ENCODE measurements at regions not wholly inside any gene's neighbourhood (a gene's known extent, or its start where the extent isn't known, plus 50 kb on each side); places are given as distances from the start of the nearest gene placed in this dataset.

GRCh38 chr1:170273291-170274130 is 127.8 kb downstream of the NTMT2 start:
- H3K36me3 ChIP-seq (ENCODE audit: control insufficient read depth, insufficient read depth, low read length), result no peaks in the 10 kb centered on the region
- H3K4me3 ChIP-seq (ENCODE audit: low read depth, low read length), result no peak overlapping the region
- no peaks in the 10 kb centered on the region for H3K9me3 ChIP-seq (ENCODE audit: control insufficient read depth, insufficient read depth, low read length)
- no peaks in the 10 kb centered on the region for H3K27me3 ChIP-seq (ENCODE audit: control insufficient read depth, insufficient read depth, low read length)
- H3K27ac ChIP-seq (ENCODE audit: low read depth, low read length), result no peak overlapping the region
- H3K4me1 ChIP-seq (ENCODE audit: control insufficient read depth, insufficient read depth, low read length), result no peaks in the 10 kb centered on the region
- no peak overlapping the region for H3K9ac ChIP-seq (ENCODE audit: low read depth, low read length)

GRCh38 chr1:170274131-170274501 is 128.4 kb downstream of the NTMT2 start:
- H3K4me1 ChIP-seq (ENCODE audit: control insufficient read depth, insufficient read depth, low read length), result no peaks in the 10 kb centered on the region
- no peak overlapping the region for H3K4me3 ChIP-seq (ENCODE audit: low read depth, low read length)
- H3K27me3 ChIP-seq (ENCODE audit: control insufficient read depth, insufficient read depth, low read length), result no peaks in the 10 kb centered on the region
- H3K36me3 ChIP-seq (ENCODE audit: control insufficient read depth, insufficient read depth, low read length), result no peaks in the 10 kb centered on the region
- no peak overlapping the region for H3K27ac ChIP-seq (ENCODE audit: low read depth, low read length)
- H3K9me3 ChIP-seq (ENCODE audit: control insufficient read depth, insufficient read depth, low read length), result no peaks in the 10 kb centered on the region
- H3K9ac ChIP-seq (ENCODE audit: low read depth, low read length), result no peak overlapping the region

GRCh38 chr1:170277985-170278384 is 132.2 kb downstream of the NTMT2 start:
- Histone ChIP-seq H3K9ac (ENCODE audit: low read depth, low read length) (no peak overlapping the region), H3K4me1 (ENCODE audit: control insufficient read depth, insufficient read depth, low read length) (no peaks in the 10 kb centered on the region), H3K27me3 (ENCODE audit: control insufficient read depth, insufficient read depth, low read length) (no peaks in the 10 kb centered on the region), H3K9me3 (ENCODE audit: control insufficient read depth, insufficient read depth, low read length) (no peaks in the 10 kb centered on the region), H3K4me3 (ENCODE audit: low read depth, low read length) (no peak overlapping the region), H3K36me3 (ENCODE audit: control insufficient read depth, insufficient read depth, low read length) (no peaks in the 10 kb centered on the region), H3K27ac (ENCODE audit: low read depth, low read length) (no peak overlapping the region)

GRCh38 chr1:170284016-170284415 is 138.3 kb downstream of the NTMT2 start:
- no peaks in the 10 kb centered on the region for H3K27me3 ChIP-seq (ENCODE audit: control insufficient read depth, insufficient read depth, low read length)

DNA sequence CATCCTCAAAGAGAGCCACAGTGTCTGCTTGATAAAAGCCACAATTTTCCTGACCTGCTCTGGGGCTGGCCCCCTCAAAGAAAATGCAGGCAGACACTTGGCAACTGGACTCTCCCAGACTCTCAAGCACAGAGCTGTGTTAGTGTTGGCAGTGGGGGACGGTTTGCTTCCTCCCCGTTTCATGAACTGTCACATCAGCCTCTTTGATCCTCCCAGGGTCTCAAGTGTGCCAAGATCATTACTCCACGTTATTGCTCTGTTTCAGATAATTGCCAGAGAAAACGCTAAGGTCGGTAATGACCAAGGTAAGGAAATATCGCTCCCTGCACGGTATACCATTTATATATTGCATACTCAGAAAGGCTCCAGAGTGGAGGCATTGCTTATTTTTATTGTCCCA is 138.8 kb downstream of the NTMT2 start:
- Histone ChIP-seq H3K9me3 (ENCODE audit: control insufficient read depth, insufficient read depth, low read length) (no peaks in the 10 kb centered on the region), H3K27me3 (ENCODE audit: control insufficient read depth, insufficient read depth, low read length) (no peaks in the 10 kb centered on the region), H3K4me3 (ENCODE audit: low read depth, low read length) (no peak overlapping the region), H3K4me1 (ENCODE audit: control insufficient read depth, insufficient read depth, low read length) (no peaks in the 10 kb centered on the region), H3K27ac (ENCODE audit: low read depth, low read length) (no peak overlapping the region), H3K36me3 (ENCODE audit: control insufficient read depth, insufficient read depth, low read length) (no peaks in the 10 kb centered on the region), H3K9ac (ENCODE audit: low read depth, low read length) (no peak overlapping the region)

More at GRCh38 chr1:170284016-170284415, 138.3 kb downstream of the NTMT2 start:
- no peaks in the 10 kb centered on the region for H3K4me1 ChIP-seq (ENCODE audit: control insufficient read depth, insufficient read depth, low read length)
- H3K27ac ChIP-seq (ENCODE audit: low read depth, low read length), result no peak overlapping the region
- H3K36me3 ChIP-seq (ENCODE audit: control insufficient read depth, insufficient read depth, low read length), result no peaks in the 10 kb centered on the region
- no peaks in the 10 kb centered on the region for H3K9me3 ChIP-seq (ENCODE audit: control insufficient read depth, insufficient read depth, low read length)
- H3K4me3 ChIP-seq (ENCODE audit: low read depth, low read length), result no peak overlapping the region
- H3K9ac ChIP-seq (ENCODE audit: low read depth, low read length), result no peak overlapping the region

DNA sequence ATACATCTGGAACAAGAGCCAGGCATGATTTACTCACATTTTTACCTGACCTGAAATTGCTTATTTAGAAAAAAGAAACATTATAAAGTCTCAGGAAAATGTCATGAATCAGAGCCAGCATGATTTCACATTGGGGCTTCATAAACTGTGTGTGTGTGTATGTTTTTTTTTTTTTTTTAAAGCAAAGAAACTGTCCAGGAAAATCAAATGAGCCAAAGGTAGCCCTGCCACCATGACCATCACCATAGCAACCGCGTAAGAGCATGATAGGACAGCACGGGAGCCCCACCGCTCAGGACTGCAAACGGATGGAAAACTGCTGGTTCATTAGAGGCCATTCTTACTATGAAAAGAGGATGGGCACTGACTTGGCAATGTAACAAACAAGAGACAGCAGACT is 139.2 kb downstream of the NTMT2 start:
- Histone ChIP-seq H3K27ac (ENCODE audit: low read depth, low read length) (no peak overlapping the region), H3K4me1 (ENCODE audit: control insufficient read depth, insufficient read depth, low read length) (no peaks in the 10 kb centered on the region)

GRCh38 chr1:170288155-170288554 is 142.4 kb downstream of the NTMT2 start:
- Histone ChIP-seq H3K27me3 (ENCODE audit: control insufficient read depth, insufficient read depth, low read length) (no peaks in the 10 kb centered on the region), H3K4me1 (ENCODE audit: control insufficient read depth, insufficient read depth, low read length) (no peaks in the 10 kb centered on the region), H3K27ac (ENCODE audit: low read depth, low read length) (no peak overlapping the region), H3K9me3 (ENCODE audit: control insufficient read depth, insufficient read depth, low read length) (no peaks in the 10 kb centered on the region), H3K36me3 (ENCODE audit: control insufficient read depth, insufficient read depth, low read length) (no peaks in the 10 kb centered on the region), H3K9ac (ENCODE audit: low read depth, low read length) (no peak overlapping the region), H3K4me3 (ENCODE audit: low read depth, low read length) (no peak overlapping the region)

More for the DNA sequence above, 139.2 kb downstream of the NTMT2 start:
- Histone ChIP-seq H3K4me3 (ENCODE audit: low read depth, low read length) (no peak overlapping the region), H3K9ac (ENCODE audit: low read depth, low read length) (no peak overlapping the region), H3K27me3 (ENCODE audit: control insufficient read depth, insufficient read depth, low read length) (no peaks in the 10 kb centered on the region), H3K9me3 (ENCODE audit: control insufficient read depth, insufficient read depth, low read length) (no peaks in the 10 kb centered on the region), H3K36me3 (ENCODE audit: control insufficient read depth, insufficient read depth, low read length) (no peaks in the 10 kb centered on the region)

DNA sequence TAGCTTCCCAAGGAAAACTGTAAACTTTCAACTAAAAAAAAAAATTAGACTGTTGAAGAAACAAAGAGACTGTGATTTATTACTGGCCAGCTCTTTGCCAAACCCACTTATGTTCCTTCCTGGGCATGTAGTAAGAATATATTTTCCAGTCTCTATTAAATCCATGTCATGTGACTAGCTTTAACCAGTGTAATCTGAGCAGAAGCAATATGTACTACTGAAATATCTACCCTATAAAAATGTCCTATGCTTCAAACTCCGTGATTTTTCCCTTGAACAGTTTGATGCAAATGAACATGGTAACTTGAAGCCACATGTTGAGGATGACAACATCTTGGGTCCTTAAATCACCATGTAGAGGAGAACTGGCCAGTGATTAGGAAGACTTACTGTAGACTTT is 144.5 kb downstream of the NTMT2 start:
- H3K4me3 ChIP-seq (ENCODE audit: low read depth, low read length), result no peak overlapping the region
- no peaks in the 10 kb centered on the region for H3K9me3 ChIP-seq (ENCODE audit: control insufficient read depth, insufficient read depth, low read length)
- no peak overlapping the region for H3K27ac ChIP-seq (ENCODE audit: low read depth, low read length)
- no peaks in the 10 kb centered on the region for H3K36me3 ChIP-seq (ENCODE audit: control insufficient read depth, insufficient read depth, low read length)
- no peak overlapping the region for H3K9ac ChIP-seq (ENCODE audit: low read depth, low read length)
- no peaks in the 10 kb centered on the region for H3K27me3 ChIP-seq (ENCODE audit: control insufficient read depth, insufficient read depth, low read length)
- no peaks in the 10 kb centered on the region for H3K4me1 ChIP-seq (ENCODE audit: control insufficient read depth, insufficient read depth, low read length)

DNA sequence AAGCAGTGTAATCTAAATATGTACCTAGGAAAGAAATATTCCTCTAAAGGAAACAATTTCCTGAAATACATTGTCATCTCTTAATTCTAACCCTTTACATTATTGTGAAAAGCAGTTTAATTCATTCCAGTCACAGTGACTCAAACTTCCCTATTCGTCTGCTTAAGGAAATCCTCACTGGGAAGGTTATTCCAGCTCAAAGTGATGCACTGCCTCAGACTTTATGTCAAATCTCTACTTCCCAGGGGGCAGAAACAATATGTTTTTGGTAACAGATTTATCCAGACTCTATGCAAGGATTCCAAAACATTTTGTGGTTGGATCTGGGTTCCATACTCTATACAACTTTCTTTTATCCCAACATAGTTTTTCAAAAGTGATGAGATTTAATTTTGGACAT is 145.2 kb downstream of the NTMT2 start:
- Histone ChIP-seq H3K27me3 (ENCODE audit: control insufficient read depth, insufficient read depth, low read length) (no peaks in the 10 kb centered on the region), H3K4me3 (ENCODE audit: low read depth, low read length) (no peak overlapping the region), H3K9ac (ENCODE audit: low read depth, low read length) (no peak overlapping the region), H3K36me3 (ENCODE audit: control insufficient read depth, insufficient read depth, low read length) (no peaks in the 10 kb centered on the region), H3K27ac (ENCODE audit: low read depth, low read length) (no peak overlapping the region), H3K4me1 (ENCODE audit: control insufficient read depth, insufficient read depth, low read length) (no peaks in the 10 kb centered on the region), H3K9me3 (ENCODE audit: control insufficient read depth, insufficient read depth, low read length) (no peaks in the 10 kb centered on the region)

GRCh38 chr1:170291516-170291915 is 145.8 kb downstream of the NTMT2 start:
- no peak overlapping the region for H3K27ac ChIP-seq (ENCODE audit: low read depth, low read length)
- no peaks in the 10 kb centered on the region for H3K36me3 ChIP-seq (ENCODE audit: control insufficient read depth, insufficient read depth, low read length)
- H3K4me1 ChIP-seq (ENCODE audit: control insufficient read depth, insufficient read depth, low read length), result no peaks in the 10 kb centered on the region
- no peak overlapping the region for H3K9ac ChIP-seq (ENCODE audit: low read depth, low read length)
- H3K27me3 ChIP-seq (ENCODE audit: control insufficient read depth, insufficient read depth, low read length), result no peaks in the 10 kb centered on the region
- no peaks in the 10 kb centered on the region for H3K9me3 ChIP-seq (ENCODE audit: control insufficient read depth, insufficient read depth, low read length)
- no peak overlapping the region for H3K4me3 ChIP-seq (ENCODE audit: low read depth, low read length)

GRCh38 chr1:170296211-170296610 is 150.5 kb downstream of the NTMT2 start:
- Histone ChIP-seq H3K9ac (ENCODE audit: low read depth, low read length) (no peak overlapping the region), H3K4me1 (ENCODE audit: control insufficient read depth, insufficient read depth, low read length) (no peaks in the 10 kb centered on the region)

More at GRCh38 chr1:170296211-170296610, 150.5 kb downstream of the NTMT2 start:
- H3K36me3 ChIP-seq (ENCODE audit: control insufficient read depth, insufficient read depth, low read length), result no peaks in the 10 kb centered on the region
- H3K9me3 ChIP-seq (ENCODE audit: control insufficient read depth, insufficient read depth, low read length), result no peaks in the 10 kb centered on the region
- H3K27ac ChIP-seq (ENCODE audit: low read depth, low read length), result no peak overlapping the region
- no peaks in the 10 kb centered on the region for H3K27me3 ChIP-seq (ENCODE audit: control insufficient read depth, insufficient read depth, low read length)
- no peak overlapping the region for H3K4me3 ChIP-seq (ENCODE audit: low read depth, low read length)
